Liver (tissue), 8 donors: ENCODE measurements at regions not wholly inside any gene's neighbourhood (a gene's known extent, or its start where the extent isn't known, plus 50 kb on each side); places are given as distances from the start of the nearest gene placed in this dataset.

ENCODE experiments used
- DNase-seq: peaks from one replicate; pipeline ENCODE4 v3.0.0-alpha.2; 2017; ENCODE audit warnings: low spot score
- H3K27ac ChIP-seq, 2 donors: one replicate each; pipeline ENCODE4 v1.7.0; 2013; ENCODE audit warnings: inconsistent platforms in 2 of 2, low read length in 2 of 2, control low read depth in 1 of 2, low read depth in 1 of 2, mild to moderate bottlenecking in 1 of 2
- H3K27me3 ChIP-seq, 4 donors: one replicate each; pipeline versions ENCODE4 v1.6.1 to v1.7.0; 2013; ENCODE audit warnings: low read length in 3 of 4, inconsistent platforms in 1 of 4, mild to moderate bottlenecking in 1 of 4, moderate library complexity in 1 of 4; ENCODE audit not compliant: control insufficient read depth in 4 of 4, insufficient read depth in 4 of 4
- H3K36me3 ChIP-seq, 4 donors: one replicate each; pipeline versions ENCODE4 v1.6.1 to v1.7.0; 2013; ENCODE audit warnings: low read length in 3 of 4, mild to moderate bottlenecking in 3 of 4, low read depth in 1 of 4, moderate library complexity in 1 of 4; ENCODE audit not compliant: control insufficient read depth in 4 of 4, insufficient read depth in 3 of 4
- H3K4me1 ChIP-seq, 4 donors: one replicate each; pipeline versions ENCODE4 v1.6.1 to v1.7.0; 2013; ENCODE audit warnings: low read length in 3 of 4, mild to moderate bottlenecking in 3 of 4, moderate library complexity in 1 of 4; ENCODE audit not compliant: control insufficient read depth in 4 of 4, insufficient read depth in 4 of 4
- H3K4me3 ChIP-seq, 3 donors: one replicate each; pipeline versions ENCODE4 v1.6.1 to v1.7.0; 2013; ENCODE audit warnings: low read length in 3 of 3, control low read depth in 1 of 3, low read depth in 1 of 3, mild to moderate bottlenecking in 1 of 3
- H3K9ac ChIP-seq, 2 donors: one replicate each; pipeline ENCODE4 v1.7.0; 2013; ENCODE audit warnings: low read length in 2 of 2, mild to moderate bottlenecking in 2 of 2, moderate library complexity in 2 of 2, control low read depth in 1 of 2, low read depth in 1 of 2
- H3K9me3 ChIP-seq, 4 donors: one replicate each; pipeline versions ENCODE4 v1.6.1 to v1.7.0; 2013; ENCODE audit warnings: low read length in 3 of 4; ENCODE audit not compliant: control insufficient read depth in 4 of 4
- CTCF ChIP-seq: fragments of 150-350 bp; IDR thresholded peaks from 2 replicates; pipeline ENCODE4 v1.5.1; 2017; ENCODE audit warnings: improper control_type of control experiment, low read depth, low read length; ENCODE audit not compliant: missing input control
- FOXA1 ChIP-seq: IDR thresholded peaks from 2 replicates; pipeline ENCODE4 v1.6.1; 2016; ENCODE audit warnings: antibody characterized with exemption
- HNF4G ChIP-seq: IDR thresholded peaks from 2 replicates; pipeline ENCODE4 v1.6.1; 2016; ENCODE audit warnings: antibody characterized with exemption
- RAD21 ChIP-seq, 2 donors: IDR thresholded peaks; 2 replicates each; pipeline ENCODE4 v1.6.1; 2016; ENCODE audit warnings: antibody characterized with exemption in 2 of 2, mild to moderate bottlenecking in 2 of 2
- SP1 ChIP-seq: IDR thresholded peaks from 2 replicates; pipeline ENCODE4 v1.6.1; 2018; ENCODE audit warnings: antibody characterized with exemption, mild to moderate bottlenecking
- TAF1 ChIP-seq: conservative IDR thresholded peaks from 2 replicates; pipeline ENCODE4 v1.6.1; 2016; ENCODE audit warnings: antibody characterized with exemption, mild to moderate bottlenecking
- YY1 ChIP-seq: IDR thresholded peaks from 2 replicates; pipeline ENCODE4 v1.6.1; 2016; ENCODE audit warnings: antibody characterized with exemption, mild to moderate bottlenecking
- WGBS: extraction: QIAGEN DNeasy Blood & Tissue Kit; methylation state at CpG from one replicate; pipeline ENCODE4 v1.1.7; 2013; 5-methylcytosine and 5-hydroxymethylcytosine counted together
- TF ChIP-seq, protein P1 (sequence below): IDR thresholded peaks from 2 replicates; pipeline ENCODE4 v1.6.1; 2016; ENCODE audit warnings: antibody characterized with exemption, mild to moderate bottlenecking
- TF ChIP-seq, protein P2 (sequence below): IDR thresholded peaks from 2 replicates; pipeline ENCODE4 v1.6.1; 2016; ENCODE audit warnings: antibody characterized with exemption
- donor health status: healthy.
- donor health status: healthy.
- donor health status: healthy.
- donor health status: healthy.
- donor health status: healthy.

DNA sequence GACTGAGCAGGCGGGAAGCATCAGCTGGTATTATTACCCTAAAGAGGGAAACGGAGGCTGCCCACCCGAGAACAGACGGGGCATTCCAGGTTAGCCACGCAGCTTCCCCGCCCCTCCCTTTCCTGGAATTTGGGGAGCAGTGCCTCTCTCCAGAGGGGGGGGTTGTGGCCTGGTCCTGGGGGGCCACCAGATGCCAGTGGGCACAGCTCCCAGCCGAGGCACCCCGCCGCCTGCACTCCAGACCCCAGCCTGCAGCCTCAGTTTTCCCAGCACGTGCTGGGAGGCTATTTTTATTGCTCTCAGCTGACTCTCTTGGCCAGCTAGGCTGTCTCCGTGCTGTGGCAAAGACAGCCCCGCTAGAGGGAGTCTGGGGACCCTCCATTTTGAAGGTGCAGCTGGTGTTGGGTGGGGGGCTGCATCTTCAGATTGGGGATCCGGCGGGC lies 62.7 kb upstream of the GSE1 start:
- Histone ChIP-seq H3K27me3 (no peaks in the 10 kb centered on the region), H3K4me1 (peaks cover 0 to 12% (median 9%) of the 10 kb centered on the region in 4 donors), H3K9ac (no peak overlapping the region), H3K36me3 (no peaks in the 10 kb centered on the region), H3K9me3 (no peaks in the 10 kb centered on the region), H3K27ac (no peak overlapping the region), H3K4me3 (no peak overlapping the region)
- TF ChIP-seq TAF1, result no peak
- no peak for TF ChIP-seq FOXA1
- no peak for TF ChIP-seq HNF4G
- DNase-seq, result no peak
- WGBS, result 85% methylated on average over 14 of the region's 14 CpGs

DNA sequence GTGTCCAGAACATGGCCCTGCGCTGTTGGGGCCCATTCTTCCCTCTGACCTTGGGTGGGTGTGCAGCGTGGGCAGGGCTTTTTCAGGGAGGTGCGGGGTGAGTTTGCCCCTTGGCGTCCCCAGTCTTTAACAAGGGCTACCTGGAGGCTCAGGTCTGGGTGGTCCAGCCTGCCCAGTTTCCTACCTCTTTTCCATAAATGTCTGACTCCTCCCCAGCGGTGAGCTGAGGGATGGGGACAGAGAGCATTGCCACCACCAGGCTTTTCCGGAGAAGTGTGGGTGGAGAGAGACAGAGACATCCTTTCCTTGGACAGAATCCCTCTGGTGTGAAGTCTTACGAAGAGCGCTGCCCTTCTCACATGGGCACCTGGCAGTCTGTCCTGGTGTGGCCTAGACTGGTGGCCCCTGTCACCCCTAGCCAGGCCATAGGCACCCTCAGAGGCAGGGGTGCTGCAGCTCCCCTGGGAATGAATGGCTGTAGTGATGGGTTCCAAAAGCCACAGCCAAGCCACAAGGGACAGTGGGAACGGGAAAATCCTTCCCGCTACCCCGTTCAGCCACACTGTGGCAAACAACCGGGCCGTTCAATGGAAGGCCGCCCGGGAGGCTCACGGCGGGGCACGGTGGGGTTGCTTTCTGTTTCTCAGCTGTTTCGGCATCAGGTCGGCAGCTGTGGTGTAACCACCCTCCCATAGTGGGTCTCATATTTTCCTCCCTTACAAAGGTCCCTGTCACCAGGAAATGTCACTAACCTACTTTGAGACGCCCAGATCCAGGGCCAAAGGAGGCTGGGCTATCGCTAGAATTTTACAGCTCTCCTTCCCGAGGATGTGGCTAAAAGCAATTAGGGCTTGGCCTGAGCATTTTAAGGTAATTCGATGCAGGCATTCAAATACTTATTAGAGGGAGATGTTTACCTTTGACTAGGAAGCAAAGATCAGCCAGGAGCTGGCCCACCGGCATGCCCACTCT lies 61.9 kb upstream of the GSE1 start:
- peaks cover 0 to 12% (median 9%) of the 10 kb centered on the region in 4 donors for H3K4me1 ChIP-seq
- H3K9me3 ChIP-seq, result no peaks in the 10 kb centered on the region
- no peak overlapping the region for H3K9ac ChIP-seq
- WGBS, result 78% methylated on average over 25 of the region's 25 CpGs
- H3K36me3 ChIP-seq, result no peaks in the 10 kb centered on the region
- peak overlapping the region; percentile 35 to 50 for H3K27ac ChIP-seq
- H3K27me3 ChIP-seq, result no peaks in the 10 kb centered on the region
- DNase-seq, result no peak
- TF ChIP-seq, protein P1, sequence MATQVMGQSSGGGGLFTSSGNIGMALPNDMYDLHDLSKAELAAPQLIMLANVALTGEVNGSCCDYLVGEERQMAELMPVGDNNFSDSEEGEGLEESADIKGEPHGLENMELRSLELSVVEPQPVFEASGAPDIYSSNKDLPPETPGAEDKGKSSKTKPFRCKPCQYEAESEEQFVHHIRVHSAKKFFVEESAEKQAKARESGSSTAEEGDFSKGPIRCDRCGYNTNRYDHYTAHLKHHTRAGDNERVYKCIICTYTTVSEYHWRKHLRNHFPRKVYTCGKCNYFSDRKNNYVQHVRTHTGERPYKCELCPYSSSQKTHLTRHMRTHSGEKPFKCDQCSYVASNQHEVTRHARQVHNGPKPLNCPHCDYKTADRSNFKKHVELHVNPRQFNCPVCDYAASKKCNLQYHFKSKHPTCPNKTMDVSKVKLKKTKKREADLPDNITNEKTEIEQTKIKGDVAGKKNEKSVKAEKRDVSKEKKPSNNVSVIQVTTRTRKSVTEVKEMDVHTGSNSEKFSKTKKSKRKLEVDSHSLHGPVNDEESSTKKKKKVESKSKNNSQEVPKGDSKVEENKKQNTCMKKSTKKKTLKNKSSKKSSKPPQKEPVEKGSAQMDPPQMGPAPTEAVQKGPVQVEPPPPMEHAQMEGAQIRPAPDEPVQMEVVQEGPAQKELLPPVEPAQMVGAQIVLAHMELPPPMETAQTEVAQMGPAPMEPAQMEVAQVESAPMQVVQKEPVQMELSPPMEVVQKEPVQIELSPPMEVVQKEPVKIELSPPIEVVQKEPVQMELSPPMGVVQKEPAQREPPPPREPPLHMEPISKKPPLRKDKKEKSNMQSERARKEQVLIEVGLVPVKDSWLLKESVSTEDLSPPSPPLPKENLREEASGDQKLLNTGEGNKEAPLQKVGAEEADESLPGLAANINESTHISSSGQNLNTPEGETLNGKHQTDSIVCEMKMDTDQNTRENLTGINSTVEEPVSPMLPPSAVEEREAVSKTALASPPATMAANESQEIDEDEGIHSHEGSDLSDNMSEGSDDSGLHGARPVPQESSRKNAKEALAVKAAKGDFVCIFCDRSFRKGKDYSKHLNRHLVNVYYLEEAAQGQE, result no peak
- peak in 1 of 2 donors; percentile 12 for TF ChIP-seq RAD21 (IDR thresholded peaks at IDR 0.05)
- H3K4me3 ChIP-seq, result no peak overlapping the region

DNA sequence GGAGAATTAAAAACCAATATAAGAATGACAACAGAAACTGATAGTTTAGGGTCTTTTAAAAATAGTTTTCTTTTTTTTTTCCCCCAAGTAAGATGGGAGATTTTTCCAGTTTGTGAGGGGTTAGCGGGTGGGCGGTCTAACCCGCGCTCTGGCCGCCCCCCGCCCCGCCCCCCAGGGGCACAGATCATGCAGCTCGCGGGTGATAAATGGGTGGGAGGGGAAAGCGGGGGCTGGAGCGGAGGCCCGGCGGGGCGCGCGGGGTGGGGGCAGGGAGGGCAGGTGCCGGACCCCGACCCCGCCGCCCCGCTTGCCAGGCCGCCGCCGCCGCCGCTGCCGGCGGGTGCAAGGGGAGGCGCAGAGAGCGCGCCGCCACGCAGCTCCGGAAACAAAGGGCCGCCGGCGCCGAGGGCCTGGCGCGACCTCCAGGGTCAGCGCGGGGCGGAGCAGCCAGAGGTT lies 60.1 kb upstream of the GSE1 start:
- 1% methylated on average over 43 of the region's 43 CpGs for WGBS
- no peaks in the 10 kb centered on the region for H3K36me3 ChIP-seq
- peak overlapping the region; percentile 97 to 99 for H3K27ac ChIP-seq
- TF ChIP-seq YY1 (no peak), HNF4G (no peak), CTCF (no peak), SP1 (no peak)
- TF ChIP-seq, protein P2, sequence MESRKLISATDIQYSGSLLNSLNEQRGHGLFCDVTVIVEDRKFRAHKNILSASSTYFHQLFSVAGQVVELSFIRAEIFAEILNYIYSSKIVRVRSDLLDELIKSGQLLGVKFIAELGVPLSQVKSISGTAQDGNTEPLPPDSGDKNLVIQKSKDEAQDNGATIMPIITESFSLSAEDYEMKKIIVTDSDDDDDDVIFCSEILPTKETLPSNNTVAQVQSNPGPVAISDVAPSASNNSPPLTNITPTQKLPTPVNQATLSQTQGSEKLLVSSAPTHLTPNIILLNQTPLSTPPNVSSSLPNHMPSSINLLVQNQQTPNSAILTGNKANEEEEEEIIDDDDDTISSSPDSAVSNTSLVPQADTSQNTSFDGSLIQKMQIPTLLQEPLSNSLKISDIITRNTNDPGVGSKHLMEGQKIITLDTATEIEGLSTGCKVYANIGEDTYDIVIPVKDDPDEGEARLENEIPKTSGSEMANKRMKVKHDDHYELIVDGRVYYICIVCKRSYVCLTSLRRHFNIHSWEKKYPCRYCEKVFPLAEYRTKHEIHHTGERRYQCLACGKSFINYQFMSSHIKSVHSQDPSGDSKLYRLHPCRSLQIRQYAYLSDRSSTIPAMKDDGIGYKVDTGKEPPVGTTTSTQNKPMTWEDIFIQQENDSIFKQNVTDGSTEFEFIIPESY, result no peak
- no peaks in the 10 kb centered on the region for H3K9me3 ChIP-seq
- peak overlapping the region in 2 of 3 donors; percentile 79 to 95 for H3K4me3 ChIP-seq
- no peak for DNase-seq
- H3K9ac ChIP-seq, result peak overlapping the region; percentile 43 to 54
- no peaks in the 10 kb centered on the region for H3K27me3 ChIP-seq
- peaks cover 2 to 23% (median 16%) of the 10 kb centered on the region in 4 donors for H3K4me1 ChIP-seq
